Loucy (cell line): ENCODE measurements at regions not wholly inside any gene's neighbourhood (a gene's known extent, or its start where the extent isn't known, plus 50 kb on each side); places are given as distances from the start of the nearest gene placed in this dataset.

Experiments used
- H2AFZ ChIP-seq: fragments of 200-600 bp; sonication (generic); 2 replicates; pipeline ENCODE4 v1.6.0; 2016; ENCODE audit warnings: antibody characterized with exemption, mild to moderate bottlenecking, low read length, moderate library complexity
- H3F3A ChIP-seq: fragments of 200-600 bp; 2 replicates; pipeline ENCODE4 v1.6.0; 2016; ENCODE audit warnings: antibody characterized with exemption, low read depth, mild to moderate bottlenecking
- H3K27me3 ChIP-seq: fragments of 200-600 bp; sonication (generic); 2 replicates; pipeline ENCODE4 v1.6.1; 2014; ENCODE audit warnings: low read length, mild to moderate bottlenecking; ENCODE audit not compliant: insufficient read depth, poor library complexity, severe bottlenecking
- H3K36me3 ChIP-seq: fragments of 200-600 bp; sonication (generic); 2 replicates; pipeline ENCODE4 v1.6.1; 2016; ENCODE audit warnings: low read length; ENCODE audit not compliant: insufficient read depth
- H3K4me1 ChIP-seq: fragments of 200-600 bp; sonication (generic); 2 replicates; pipeline ENCODE4 v1.5.1; 2014; ENCODE audit warnings: low read length, mild to moderate bottlenecking; ENCODE audit not compliant: insufficient read depth, poor library complexity, severe bottlenecking
- H3K4me2 ChIP-seq: fragments of 200-600 bp; sonication (generic); 2 replicates; pipeline ENCODE4 v1.6.0; 2014; ENCODE audit warnings: antibody characterized with exemption, low read length, low read depth, mild to moderate bottlenecking; ENCODE audit not compliant: poor library complexity, severe bottlenecking
- H3K4me3 ChIP-seq: fragments of 200-600 bp; sonication (generic); 2 replicates; pipeline ENCODE4 v1.5.1; 2014; ENCODE audit warnings: low read length, mild to moderate bottlenecking, mixed read lengths; ENCODE audit not compliant: poor library complexity, severe bottlenecking
- H3K79me2 ChIP-seq: fragments of 200-600 bp; sonication (generic); 2 replicates; pipeline ENCODE4 v1.6.1; 2014; ENCODE audit warnings: low read length; ENCODE audit not compliant: insufficient read depth
- H3K9ac ChIP-seq: fragments of 200-600 bp; sonication (generic); 2 replicates; pipeline ENCODE4 v1.6.0; 2014; ENCODE audit warnings: mild to moderate bottlenecking, low read depth, low read length, moderate library complexity; ENCODE audit not compliant: poor library complexity, severe bottlenecking
- H3K9me2 ChIP-seq: fragments of 200-600 bp; sonication (generic); replicated peaks from 2 replicates; pipeline ENCODE4 v1.6.1; 2016; ENCODE audit warnings: low read depth, low read length, mixed read lengths
- H3K9me3 ChIP-seq: fragments of 200-600 bp; sonication (generic); 2 replicates; pipeline ENCODE4 v1.6.1; 2014; ENCODE audit warnings: mild to moderate bottlenecking, antibody characterized with exemption, low read length, low read depth; ENCODE audit not compliant: insufficient read depth
- H4K20me1 ChIP-seq: fragments of 200-600 bp; sonication (generic); 2 replicates; pipeline ENCODE4 v1.6.0; 2014; ENCODE audit warnings: antibody characterized with exemption, low read length, mild to moderate bottlenecking; ENCODE audit not compliant: insufficient read depth, poor library complexity, severe bottlenecking
- EZH2phosphoT487 ChIP-seq: fragments of 200-600 bp; IDR thresholded peaks from 2 replicates; pipeline ENCODE4 v1.6.1; 2018; ENCODE audit warnings: antibody characterized with exemption, mild to moderate bottlenecking, moderate library complexity, borderline replicate concordance
- TF ChIP-seq, protein P1 (sequence below): fragments of 200-600 bp; sonication (generic); conservative IDR thresholded peaks from 2 replicates; pipeline ENCODE4 v1.5.1; 2014; ENCODE audit warnings: mild to moderate bottlenecking, antibody characterized with exemption, low read length

DNA sequence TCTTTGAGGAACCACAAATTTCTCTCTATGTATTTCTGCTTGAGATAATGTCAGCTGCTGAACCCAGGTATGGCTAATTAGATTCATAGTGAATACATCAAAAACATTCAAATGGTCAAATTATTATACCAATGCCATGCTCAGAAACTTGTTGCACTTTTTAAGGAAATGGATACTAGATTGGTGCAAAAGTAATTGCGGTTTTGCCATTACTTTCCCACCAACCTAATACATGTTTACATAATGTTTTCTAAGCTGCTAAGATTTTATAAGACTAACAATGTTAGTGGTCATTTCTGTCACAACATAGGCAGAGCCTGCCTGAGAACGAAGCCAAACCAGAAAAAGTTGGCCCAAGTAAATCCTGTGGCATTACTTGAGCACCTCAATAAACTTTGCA is 568.2 kb upstream of the LRATD1 start:
- TF ChIP-seq, protein P1, sequence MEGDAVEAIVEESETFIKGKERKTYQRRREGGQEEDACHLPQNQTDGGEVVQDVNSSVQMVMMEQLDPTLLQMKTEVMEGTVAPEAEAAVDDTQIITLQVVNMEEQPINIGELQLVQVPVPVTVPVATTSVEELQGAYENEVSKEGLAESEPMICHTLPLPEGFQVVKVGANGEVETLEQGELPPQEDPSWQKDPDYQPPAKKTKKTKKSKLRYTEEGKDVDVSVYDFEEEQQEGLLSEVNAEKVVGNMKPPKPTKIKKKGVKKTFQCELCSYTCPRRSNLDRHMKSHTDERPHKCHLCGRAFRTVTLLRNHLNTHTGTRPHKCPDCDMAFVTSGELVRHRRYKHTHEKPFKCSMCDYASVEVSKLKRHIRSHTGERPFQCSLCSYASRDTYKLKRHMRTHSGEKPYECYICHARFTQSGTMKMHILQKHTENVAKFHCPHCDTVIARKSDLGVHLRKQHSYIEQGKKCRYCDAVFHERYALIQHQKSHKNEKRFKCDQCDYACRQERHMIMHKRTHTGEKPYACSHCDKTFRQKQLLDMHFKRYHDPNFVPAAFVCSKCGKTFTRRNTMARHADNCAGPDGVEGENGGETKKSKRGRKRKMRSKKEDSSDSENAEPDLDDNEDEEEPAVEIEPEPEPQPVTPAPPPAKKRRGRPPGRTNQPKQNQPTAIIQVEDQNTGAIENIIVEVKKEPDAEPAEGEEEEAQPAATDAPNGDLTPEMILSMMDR, result no peak
- no peak for TF ChIP-seq EZH2phosphoT487
- H3K9me2 ChIP-seq, result no peaks in the 10 kb centered on the region

DNA sequence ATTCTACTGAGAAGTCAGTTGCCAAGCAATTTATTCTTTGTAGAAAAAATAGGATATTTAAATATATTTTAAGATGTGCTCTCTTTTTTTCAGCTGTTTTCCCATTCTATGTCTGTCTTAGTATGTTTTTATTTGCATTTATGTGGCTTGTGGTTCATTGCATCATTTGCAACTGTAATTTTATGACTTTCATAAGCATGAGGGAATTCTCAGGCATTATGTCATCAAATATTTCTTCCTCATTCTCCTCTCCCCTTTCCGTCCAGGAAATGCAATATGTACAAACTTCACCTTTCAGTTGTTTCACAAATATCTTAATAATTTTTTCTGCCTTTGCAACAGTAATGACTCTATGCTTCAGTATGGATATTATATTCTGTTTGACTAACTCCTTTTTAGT is 560.2 kb upstream of the LRATD1 start:
- Histone ChIP-seq H3K4me3 (no peak overlapping the region), H2AFZ (no peak overlapping the region), H3K4me1 (no peaks in the 10 kb centered on the region), H3K36me3 (no peaks in the 10 kb centered on the region), H3K9me2 (no peaks in the 10 kb centered on the region), H3K9me3 (no peaks in the 10 kb centered on the region), H3F3A (no peaks in the 10 kb centered on the region), H3K9ac (no peak overlapping the region), H3K4me2 (no peak overlapping the region), H4K20me1 (no peaks in the 10 kb centered on the region), H3K27me3 (no peaks in the 10 kb centered on the region), H3K79me2 (no peaks in the 10 kb centered on the region)
- TF ChIP-seq EZH2phosphoT487, result no peak
- TF ChIP-seq, protein P1, result no peak

More for the DNA sequence above, 568.2 kb upstream of the LRATD1 start:
- H3K4me2 ChIP-seq, result no peak overlapping the region
- no peaks in the 10 kb centered on the region for H3K36me3 ChIP-seq
- no peaks in the 10 kb centered on the region for H3K9me3 ChIP-seq
- H3F3A ChIP-seq, result no peaks in the 10 kb centered on the region
- no peak overlapping the region for H2AFZ ChIP-seq
- no peak overlapping the region for H3K9ac ChIP-seq
- no peak overlapping the region for H3K4me3 ChIP-seq
- H4K20me1 ChIP-seq, result no peaks in the 10 kb centered on the region
- no peaks in the 10 kb centered on the region for H3K27me3 ChIP-seq
- no peaks in the 10 kb centered on the region for H3K4me1 ChIP-seq
- H3K79me2 ChIP-seq, result no peaks in the 10 kb centered on the region

- H2AFZ ChIP-seq, result no peak overlapping the region
These were observed 557.8 kb upstream of the LRATD1 start for GRCh38 chr2:14074691-14075090.

More at GRCh38 chr2:14074691-14075090, 557.8 kb upstream of the LRATD1 start:
- Histone ChIP-seq H3K79me2 (no peaks in the 10 kb centered on the region), H3K4me2 (no peak overlapping the region), H3K4me1 (no peaks in the 10 kb centered on the region), H4K20me1 (no peaks in the 10 kb centered on the region), H3F3A (no peaks in the 10 kb centered on the region), H3K4me3 (no peak overlapping the region), H3K9me2 (no peaks in the 10 kb centered on the region), H3K27me3 (no peaks in the 10 kb centered on the region), H3K9me3 (no peaks in the 10 kb centered on the region), H3K36me3 (no peaks in the 10 kb centered on the region), H3K9ac (no peak overlapping the region)
- TF ChIP-seq, protein P1, result no peak
- no peak for TF ChIP-seq EZH2phosphoT487
